HG02623 (cell line): ENCODE measurements at regions not wholly inside any gene's neighbourhood (a gene's known extent, or its start where the extent isn't known, plus 50 kb on each side); places are given as distances from the start of the nearest gene placed in this dataset.
"Not testable (repeated sequence)": the region's sequence is repeated elsewhere in the genome, so short reads cannot be mapped to it uniquely, and the experiment has no call there.

Experiments used
- ATAC-seq: cut with Tn5 transposase; IDR thresholded peaks from one replicate; pipeline ENCODE4 v1.9.1; 2021; ENCODE audit warnings: moderate library complexity; ENCODE audit not compliant: unreplicated experiment

GRCh38 chr4:175033162-175033561 is 115.0 kb downstream of the ADAM29 start:
- ATAC-seq: no peak

- no peak for ATAC-seq
Observed at GRCh38 chr4:175034007-175034406, 115.8 kb downstream of the ADAM29 start.

GRCh38 chr4:175034986-175035705 is 117.0 kb downstream of the ADAM29 start:
- ATAC-seq: no peak

- no peak for ATAC-seq
Observed at GRCh38 chr4:175035905-175036304, 117.7 kb downstream of the ADAM29 start.

- ATAC-seq: no peak
Observed at GRCh38 chr4:175048111-175048784, 130.1 kb downstream of the ADAM29 start.

GRCh38 chr4:175048906-175049305 is 130.7 kb downstream of the ADAM29 start:
- no peak for ATAC-seq

- no peak for ATAC-seq
Observed at GRCh38 chr4:175051974-175052373, 133.8 kb downstream of the ADAM29 start.

GRCh38 chr4:175054980-175055379 is 136.8 kb downstream of the ADAM29 start:
- ATAC-seq: no peak

- no peak for ATAC-seq
Observed at GRCh38 chr4:175062183-175062592, 144.0 kb downstream of the ADAM29 start.

GRCh38 chr4:175065228-175065627 is 147.1 kb downstream of the ADAM29 start:
- ATAC-seq: no peak

- no peak for ATAC-seq
Observed at GRCh38 chr4:175066923-175067627, 148.9 kb downstream of the ADAM29 start.

- no peak for ATAC-seq
Observed at GRCh38 chr4:175068266-175068665, 150.1 kb downstream of the ADAM29 start.

GRCh38 chr4:175070444-175070843 is 152.3 kb downstream of the ADAM29 start:
- ATAC-seq: no peak

- ATAC-seq: no peak
Observed at GRCh38 chr4:175071123-175071522, 153.0 kb downstream of the ADAM29 start.

GRCh38 chr4:175087145-175087544 is 169.0 kb downstream of the ADAM29 start:
- ATAC-seq: no peak

- no peak for ATAC-seq
Observed at GRCh38 chr4:175090116-175090515, 172.0 kb downstream of the ADAM29 start.

- ATAC-seq: no peak
Observed at GRCh38 chr4:175091649-175092048, 173.5 kb downstream of the ADAM29 start.

GRCh38 chr4:175092114-175092513 is 174.0 kb downstream of the ADAM29 start:
- ATAC-seq: no peak

GRCh38 chr4:175093055-175093454 is 174.9 kb downstream of the ADAM29 start:
- ATAC-seq: not testable (repeated sequence)

GRCh38 chr4:175103403-175103802 is 185.2 kb downstream of the ADAM29 start:
- no peak for ATAC-seq

GRCh38 chr4:175106301-175106700 is 188.1 kb downstream of the ADAM29 start:
- no peak for ATAC-seq

- ATAC-seq: no peak
Observed at GRCh38 chr4:175109933-175110332, 191.8 kb downstream of the ADAM29 start.
